ENCODE measurements at regions not wholly inside any gene's neighbourhood (a gene's known extent, or its start where the extent isn't known, plus 50 kb on each side); places are given as distances from the start of the nearest gene placed in this dataset.

GRCh38 chr20:25750220-25750764 lies 53.6 kb upstream of the ZNF337 start:
- TF ChIP-seq PATZ1 (CRISPR knock-in tag; IDR thresholded peaks at IDR 0.05; ENCODE audit: borderline replicate concordance) (no peak), TCF4 (CRISPR knock-in tag; IDR thresholded peaks at IDR 0.05; ENCODE audit: borderline replicate concordance) (no peak), CREB5 (CRISPR knock-in tag; IDR thresholded peaks at IDR 0.05; ENCODE audit: low read depth) (no peak), ZC3H10 (CRISPR knock-in tag; IDR thresholded peaks at IDR 0.05) (no peak)

Data from SK-N-SH treated with all-trans-retinoic acid at 6 μM for 48 hours (cell line).